Activated T-cell treated with anti-CD3 and anti-CD28 coated beads for 24 hours (primary cell): ENCODE measurements at regions not wholly inside any gene's neighbourhood (a gene's known extent, or its start where the extent isn't known, plus 50 kb on each side); places are given as distances from the start of the nearest gene placed in this dataset.
"Not testable (repeated sequence)": the region's sequence is repeated elsewhere in the genome, so short reads cannot be mapped to it uniquely, and the experiment has no call there.

ENCODE experiments used
- DNase-seq: peaks from one replicate; pipeline ENCODE4 v3.0.0-alpha.2; 2020; ENCODE audit warnings: low read depth

- no peak for DNase-seq
Observed at GRCh38 chr2:67571785-67572718, 174.9 kb downstream of the ETAA1 start.

DNA sequence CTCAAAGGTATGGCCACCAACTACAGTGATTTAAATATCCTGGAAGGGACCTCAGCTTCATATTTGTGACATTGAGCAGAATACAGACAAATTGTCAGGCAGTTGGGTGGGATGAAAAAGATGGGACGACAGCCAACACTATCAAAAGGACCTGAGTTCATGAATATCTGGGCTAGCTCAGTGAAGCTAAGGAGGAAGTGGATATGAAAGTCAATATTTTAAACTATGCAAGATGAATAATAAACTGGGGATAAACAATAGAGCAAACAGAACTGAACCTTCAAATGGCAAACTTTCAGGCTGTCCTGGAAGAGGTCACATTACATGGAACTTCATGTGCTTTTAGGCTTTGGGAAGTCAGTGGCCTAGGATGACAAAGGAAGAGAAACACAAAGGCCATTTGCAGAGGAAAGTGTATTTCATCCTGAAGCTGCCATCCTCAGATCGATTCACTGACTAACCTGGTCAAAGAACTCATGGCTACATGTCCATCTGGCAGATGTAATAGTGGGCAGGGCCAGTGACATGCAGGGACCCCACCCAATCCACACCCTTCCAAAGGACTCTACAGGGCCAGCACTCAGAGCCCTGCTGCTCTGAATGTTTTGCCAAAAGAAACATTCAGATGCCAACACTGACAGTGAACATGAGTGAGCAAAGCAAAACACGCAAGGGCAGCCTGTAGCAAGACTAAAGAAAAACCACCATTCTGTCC is 175.7 kb downstream of the ETAA1 start:
- no peak for DNase-seq

GRCh38 chr2:67574230-67574629 is 177.1 kb downstream of the ETAA1 start:
- no peak for DNase-seq

GRCh38 chr2:67576226-67576625 is 179.1 kb downstream of the ETAA1 start:
- DNase-seq: no peak

GRCh38 chr2:67576991-67577390 is 179.9 kb downstream of the ETAA1 start:
- no peak for DNase-seq

DNA sequence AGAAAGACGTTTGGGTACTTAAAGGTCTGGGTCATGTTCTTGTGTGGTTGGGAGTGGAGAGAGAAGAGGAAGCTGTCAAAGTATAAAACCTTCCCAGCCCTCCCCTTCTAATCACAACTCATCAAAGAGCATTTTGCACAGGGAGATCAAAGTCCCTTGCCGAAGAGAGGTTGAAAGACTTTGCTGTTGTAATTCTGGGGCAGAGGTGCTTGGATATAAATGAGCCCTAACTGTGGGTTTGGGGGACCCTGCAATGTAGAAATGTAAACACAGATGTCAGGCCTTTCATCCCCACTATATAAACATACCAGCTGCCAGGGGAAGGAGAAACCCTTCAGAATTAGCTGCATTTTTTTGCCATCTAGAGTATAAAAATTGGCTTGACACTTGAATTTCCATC is 182.1 kb downstream of the ETAA1 start:
- DNase-seq: no peak

GRCh38 chr2:67579806-67580205 is 182.7 kb downstream of the ETAA1 start:
- DNase-seq: no peak

DNA sequence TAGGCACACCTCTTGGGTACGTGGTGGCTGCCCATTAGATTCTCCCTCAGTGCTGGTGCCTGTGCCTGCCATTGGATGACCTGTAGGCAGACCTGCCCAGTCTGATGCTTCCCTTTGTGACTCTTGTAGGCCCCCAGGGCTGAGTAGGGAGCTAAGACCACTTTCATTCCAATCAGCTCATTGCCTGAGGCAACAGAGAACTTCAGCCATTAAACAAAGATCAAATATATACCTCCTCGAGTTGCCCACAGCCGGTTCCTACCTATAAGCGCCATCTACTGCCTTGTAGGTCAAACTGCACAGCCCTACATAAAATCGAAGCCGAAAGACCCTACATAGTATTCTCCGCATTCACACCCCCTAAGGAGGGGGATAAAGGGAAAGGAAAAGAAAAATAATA is 184.6 kb downstream of the ETAA1 start:
- no peak for DNase-seq

GRCh38 chr2:67583185-67583584 is 186.1 kb downstream of the ETAA1 start:
- no peak for DNase-seq

DNA sequence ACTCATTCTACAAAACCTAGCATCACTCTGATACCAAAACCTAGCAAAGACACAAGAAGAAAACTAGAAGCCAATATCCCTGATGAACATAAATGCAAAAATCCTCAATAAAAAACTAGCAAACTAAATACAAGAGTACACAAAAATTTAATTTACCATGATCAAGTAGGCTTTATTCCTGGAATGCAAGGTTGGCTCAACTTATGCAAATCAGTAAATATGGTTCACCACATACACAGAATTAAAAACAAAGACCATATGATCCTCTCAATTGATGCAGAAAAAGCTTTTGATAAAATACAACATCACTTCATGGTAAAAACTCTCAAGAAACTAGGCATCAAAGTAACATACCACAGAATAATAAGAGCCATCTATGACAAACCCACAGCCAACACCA is 188.3 kb downstream of the ETAA1 start:
- no peak for DNase-seq

- not testable (repeated sequence) for DNase-seq
Observed at GRCh38 chr2:67589121-67589520, 192.0 kb downstream of the ETAA1 start.

DNA sequence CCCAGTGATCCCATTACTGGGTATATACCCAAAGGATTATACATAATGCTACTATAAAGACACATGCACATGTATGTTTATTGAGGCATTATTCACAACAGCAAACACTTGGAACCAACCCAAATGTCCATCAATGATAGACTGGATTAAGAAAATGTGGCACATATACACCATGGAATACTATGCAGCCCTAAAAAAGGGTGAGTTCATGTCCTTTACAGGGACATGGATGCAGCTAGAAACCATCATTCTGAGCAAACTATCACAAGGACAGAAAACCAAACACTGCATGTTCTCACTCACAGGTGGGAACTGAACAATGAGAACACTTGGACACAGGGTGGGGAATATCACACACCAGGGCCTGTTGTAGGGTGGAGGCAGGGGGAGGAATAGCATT is 197.4 kb downstream of the ETAA1 start:
- DNase-seq: not testable (repeated sequence)

GRCh38 chr2:67596871-67597270 is 199.7 kb downstream of the ETAA1 start:
- no peak for DNase-seq

GRCh38 chr2:67599561-67599960 is 202.4 kb downstream of the ETAA1 start:
- no peak for DNase-seq

- DNase-seq: no peak
Observed at GRCh38 chr2:67600222-67600871, 203.2 kb downstream of the ETAA1 start.

DNA sequence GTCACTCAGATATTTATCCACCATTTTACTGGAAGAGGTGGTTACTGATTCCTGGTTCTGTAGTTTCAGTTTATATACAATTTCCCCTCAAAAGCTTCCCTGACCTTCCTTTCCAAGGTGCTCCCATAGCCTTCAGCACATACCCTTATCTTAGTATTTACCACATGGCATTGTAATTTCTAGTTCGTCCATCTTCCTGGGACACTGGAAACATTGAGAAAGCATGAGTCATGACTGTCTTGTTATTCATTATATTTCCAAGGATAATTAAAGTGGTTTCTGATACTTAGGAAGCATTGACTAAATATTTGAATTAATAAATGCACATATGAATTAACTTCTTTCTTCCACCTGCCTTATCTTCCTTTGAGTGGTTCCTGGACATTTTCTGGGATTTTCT is 203.8 kb downstream of the ETAA1 start:
- no peak for DNase-seq

DNA sequence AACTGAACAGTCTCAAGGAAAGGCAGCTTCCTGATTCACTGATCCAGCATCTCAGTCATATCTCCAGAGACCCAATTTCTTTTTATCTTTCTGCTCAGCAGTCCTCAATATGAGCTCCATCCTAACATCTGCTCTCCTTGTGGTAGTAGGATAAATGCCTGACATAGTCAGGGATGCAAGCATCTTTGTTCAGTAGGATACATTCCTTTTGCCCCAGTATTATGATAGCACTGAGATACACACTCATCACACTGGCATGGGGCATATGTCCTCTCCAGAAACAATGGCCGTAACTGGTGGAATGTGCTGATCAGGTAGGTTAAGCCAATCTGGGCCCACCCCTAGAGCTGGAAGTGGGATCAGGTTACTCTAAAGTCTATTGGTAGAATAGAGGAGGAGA is 207.2 kb downstream of the ETAA1 start:
- DNase-seq: no peak

GRCh38 chr2:67612576-67613042 is 215.5 kb downstream of the ETAA1 start:
- no peak for DNase-seq

- DNase-seq: no peak
Observed at GRCh38 chr2:67613227-67613626, 216.1 kb downstream of the ETAA1 start.

DNA sequence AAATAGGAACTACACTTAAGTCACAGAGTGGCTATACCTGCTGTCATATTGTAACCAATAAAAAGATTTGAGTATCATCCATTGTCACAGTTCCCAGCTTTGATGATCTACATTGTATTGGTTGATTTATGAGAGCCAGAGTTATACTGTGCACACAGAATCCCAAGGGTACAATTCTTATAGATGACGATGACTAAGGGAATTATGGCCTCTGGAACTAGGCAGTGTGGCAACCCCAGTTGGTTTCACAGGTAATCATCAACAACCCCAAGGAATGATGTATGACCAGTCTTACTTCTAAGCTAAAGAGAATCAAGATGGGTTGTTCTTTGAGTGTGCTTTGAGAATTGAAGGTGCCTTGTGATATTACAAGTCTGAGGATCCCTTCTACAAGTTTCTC is 217.3 kb downstream of the ETAA1 start:
- DNase-seq: no peak

DNA sequence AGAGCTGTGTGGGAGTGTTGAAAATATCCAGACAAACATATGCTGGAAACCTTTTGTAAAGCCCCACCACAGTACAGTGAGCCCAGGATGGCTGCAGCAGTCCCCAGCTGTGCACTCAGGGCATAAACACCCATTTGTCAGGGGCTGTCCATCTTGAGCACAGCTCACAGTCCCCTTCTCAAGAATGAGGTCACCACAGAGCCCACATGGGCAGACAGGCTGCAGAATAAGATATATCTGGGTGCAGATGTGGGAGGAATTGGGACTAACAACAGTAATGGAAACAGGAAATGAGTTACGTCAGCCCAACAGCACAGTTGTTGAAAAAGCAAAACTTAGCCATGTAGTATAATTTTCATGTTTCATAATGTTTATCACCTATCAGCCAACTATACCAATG is 219.6 kb downstream of the ETAA1 start:
- no peak for DNase-seq

GRCh38 chr2:67619204-67619603 is 222.1 kb downstream of the ETAA1 start:
- DNase-seq: no peak

DNA sequence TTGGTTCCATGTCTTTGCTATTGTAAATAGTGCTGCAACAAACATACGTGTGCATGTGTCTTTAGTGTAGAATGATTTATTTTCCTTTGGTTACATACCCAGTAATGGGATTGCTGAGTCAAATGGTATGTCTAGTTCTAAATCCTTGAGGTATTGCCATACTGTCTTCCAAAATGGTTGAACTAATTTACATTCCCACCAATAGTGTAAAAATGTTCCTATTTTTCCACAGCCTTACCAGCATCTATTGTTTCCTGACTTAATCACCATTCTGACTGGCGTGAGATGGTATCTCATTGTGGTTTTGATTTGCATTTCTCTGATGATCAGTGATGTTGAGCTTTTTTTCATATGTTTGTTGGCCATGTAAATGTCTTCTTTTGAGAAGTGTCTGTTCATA is 226.6 kb downstream of the ETAA1 start:
- DNase-seq: not testable (repeated sequence)
